ENCODE measurements at regions not wholly inside any gene's neighbourhood (a gene's known extent, or its start where the extent isn't known, plus 50 kb on each side); places are given as distances from the start of the nearest gene placed in this dataset.

DNA sequence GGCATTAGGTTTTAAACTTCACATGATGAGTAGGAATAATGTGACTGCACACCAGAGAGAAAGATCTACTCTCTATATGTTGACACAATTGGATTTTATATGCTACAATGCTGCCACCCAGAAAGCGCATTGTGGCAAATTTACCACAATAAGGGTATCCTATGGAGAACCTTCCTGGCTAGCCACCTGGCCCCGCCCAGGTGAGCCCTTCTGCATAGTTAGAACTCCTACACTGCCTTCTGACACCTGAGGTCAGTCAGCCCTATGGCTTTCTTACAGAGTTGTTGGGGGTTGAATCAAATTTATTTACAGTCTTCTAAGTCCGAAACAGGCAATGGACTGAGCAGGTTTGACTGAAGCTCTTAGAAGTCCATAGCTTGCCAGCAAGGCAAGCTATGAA is 153.8 kb upstream of the S100G start:
- Histone ChIP-seq H3K4me2 (ENCODE audit: low read length) (no peak overlapping the region), H3K27me3 (ENCODE audit: insufficient read depth, low read length) (no peaks in the 10 kb centered on the region)

DNA sequence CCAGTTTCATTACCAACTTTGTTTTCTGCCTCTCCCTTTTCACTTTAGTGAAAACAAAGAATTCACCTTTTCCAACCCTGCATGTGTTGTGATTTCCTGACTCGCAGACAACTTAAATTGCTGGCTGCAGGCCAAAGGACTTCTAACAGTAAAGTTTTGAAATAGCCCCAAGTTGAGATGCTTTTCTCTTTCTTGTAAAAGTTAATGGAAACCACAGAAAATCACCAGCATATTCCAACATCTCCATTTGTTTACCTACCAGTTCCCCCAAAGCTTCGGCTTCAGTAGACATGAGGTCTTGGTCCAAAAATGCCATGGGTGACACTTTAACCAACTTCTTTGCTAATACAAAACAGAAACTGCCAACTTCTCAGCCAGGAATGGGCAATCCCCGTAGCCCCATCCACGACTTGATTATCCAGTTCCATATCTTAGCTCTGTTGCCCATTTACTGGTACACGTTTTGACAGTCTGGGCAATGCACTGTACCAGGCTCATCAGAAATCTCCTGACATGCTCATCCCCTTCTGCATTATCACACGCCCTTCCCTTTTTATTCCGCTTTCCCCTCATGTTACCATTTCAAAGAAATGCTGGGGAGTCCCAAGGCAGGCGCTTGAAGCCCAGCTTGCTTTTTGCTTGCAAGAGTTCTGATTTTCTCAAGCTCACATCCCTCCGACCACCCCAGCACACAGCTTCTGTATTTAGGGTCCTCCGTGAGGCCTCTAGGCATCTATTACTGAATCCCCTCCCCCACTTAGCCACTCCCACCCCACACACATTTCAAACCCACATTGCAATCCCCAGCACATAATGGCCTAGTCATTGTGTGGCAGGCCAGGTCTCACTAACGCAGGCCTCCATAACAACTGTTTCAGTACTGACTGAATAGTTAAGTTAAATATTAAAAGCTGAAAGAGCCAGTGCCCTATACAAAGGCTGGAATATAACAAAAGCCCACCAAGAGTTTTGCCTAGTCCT is 137.9 kb upstream of the S100G start:
- no peak for FAIRE-seq
- H3K4me3 ChIP-seq (ENCODE audit: insufficient read depth, low read depth, low read length), result no peak overlapping the region
- H3K9me3 ChIP-seq (ENCODE audit: insufficient read depth, low read depth, low read length), result no peaks in the 10 kb centered on the region
- H3K9me3 Mint-ChIP-seq (ENCODE audit: unreplicated experiment), result peaks cover 3% of the 10 kb centered on the region
- peaks cover 3% of the 10 kb centered on the region for H3K4me1 Mint-ChIP-seq (ENCODE audit: low read depth, unreplicated experiment)
- H4K20me1 ChIP-seq (ENCODE audit: insufficient read depth, low read length), result no peaks in the 10 kb centered on the region
- H2AFZ ChIP-seq (ENCODE audit: low read depth, low read length), result no peak overlapping the region
- no peaks in the 10 kb centered on the region for H3K27me3 ChIP-seq (ENCODE audit: insufficient read depth, low read length)
- H3K27ac Mint-ChIP-seq (ENCODE audit: unreplicated experiment), result no peak overlapping the region
- H3K4me3 Mint-ChIP-seq (ENCODE audit: unreplicated experiment), result no peak overlapping the region
- H3K36me3 ChIP-seq (ENCODE audit: insufficient read depth, low read length), result no peaks in the 10 kb centered on the region
- peak; percentile 20 for DNase-seq (ENCODE audit: low read depth)
- no peak overlapping the region for H3K27ac ChIP-seq (ENCODE audit: low read depth, low read length)
- no peak overlapping the region for H3K9ac ChIP-seq (ENCODE audit: low read length)
- TF ChIP-seq, protein P1, sequence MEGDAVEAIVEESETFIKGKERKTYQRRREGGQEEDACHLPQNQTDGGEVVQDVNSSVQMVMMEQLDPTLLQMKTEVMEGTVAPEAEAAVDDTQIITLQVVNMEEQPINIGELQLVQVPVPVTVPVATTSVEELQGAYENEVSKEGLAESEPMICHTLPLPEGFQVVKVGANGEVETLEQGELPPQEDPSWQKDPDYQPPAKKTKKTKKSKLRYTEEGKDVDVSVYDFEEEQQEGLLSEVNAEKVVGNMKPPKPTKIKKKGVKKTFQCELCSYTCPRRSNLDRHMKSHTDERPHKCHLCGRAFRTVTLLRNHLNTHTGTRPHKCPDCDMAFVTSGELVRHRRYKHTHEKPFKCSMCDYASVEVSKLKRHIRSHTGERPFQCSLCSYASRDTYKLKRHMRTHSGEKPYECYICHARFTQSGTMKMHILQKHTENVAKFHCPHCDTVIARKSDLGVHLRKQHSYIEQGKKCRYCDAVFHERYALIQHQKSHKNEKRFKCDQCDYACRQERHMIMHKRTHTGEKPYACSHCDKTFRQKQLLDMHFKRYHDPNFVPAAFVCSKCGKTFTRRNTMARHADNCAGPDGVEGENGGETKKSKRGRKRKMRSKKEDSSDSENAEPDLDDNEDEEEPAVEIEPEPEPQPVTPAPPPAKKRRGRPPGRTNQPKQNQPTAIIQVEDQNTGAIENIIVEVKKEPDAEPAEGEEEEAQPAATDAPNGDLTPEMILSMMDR (IDR thresholded peaks at IDR 0.05; ENCODE audit: insufficient read depth, low read depth, low read length), result no peak
- TF ChIP-seq EZH2 (IDR thresholded peaks at IDR 0.05; ENCODE audit: insufficient read depth, low read length), result no peak
- H3K4me1 ChIP-seq (ENCODE audit: insufficient read depth, low read length), result no peaks in the 10 kb centered on the region
- no peak overlapping the region for H3K4me2 ChIP-seq (ENCODE audit: low read length)
- no peaks in the 10 kb centered on the region for H3K79me2 ChIP-seq (ENCODE audit: insufficient read depth, low read length)
- H3K36me3 Mint-ChIP-seq (ENCODE audit: low read depth, unreplicated experiment), result no peaks in the 10 kb centered on the region
- no peaks in the 10 kb centered on the region for H3K27me3 Mint-ChIP-seq (ENCODE audit: low read depth, unreplicated experiment)

More for the DNA sequence above, 153.8 kb upstream of the S100G start:
- H3K9me3 Mint-ChIP-seq (ENCODE audit: unreplicated experiment), result peaks cover 2% of the 10 kb centered on the region
- H3K4me3 Mint-ChIP-seq (ENCODE audit: unreplicated experiment), result no peak overlapping the region
- H3K4me1 Mint-ChIP-seq (ENCODE audit: low read depth, unreplicated experiment), result peaks cover 2% of the 10 kb centered on the region
- no peaks in the 10 kb centered on the region for H3K79me2 ChIP-seq (ENCODE audit: insufficient read depth, low read length)
- no peaks in the 10 kb centered on the region for H3K4me1 ChIP-seq (ENCODE audit: insufficient read depth, low read length)
- H3K9me3 ChIP-seq (ENCODE audit: insufficient read depth, low read depth, low read length), result no peaks in the 10 kb centered on the region
- no peaks in the 10 kb centered on the region for H3K36me3 ChIP-seq (ENCODE audit: insufficient read depth, low read length)
- H4K20me1 ChIP-seq (ENCODE audit: insufficient read depth, low read length), result no peaks in the 10 kb centered on the region
- no peak for TF ChIP-seq EZH2 (IDR thresholded peaks at IDR 0.05; ENCODE audit: insufficient read depth, low read length)
- TF ChIP-seq, protein P1 (IDR thresholded peaks at IDR 0.05; ENCODE audit: insufficient read depth, low read depth, low read length), result no peak
- no peak overlapping the region for H3K27ac ChIP-seq (ENCODE audit: low read depth, low read length)
- no peaks in the 10 kb centered on the region for H3K36me3 Mint-ChIP-seq (ENCODE audit: low read depth, unreplicated experiment)
- H2AFZ ChIP-seq (ENCODE audit: low read depth, low read length), result no peak overlapping the region
- no peak overlapping the region for H3K4me3 ChIP-seq (ENCODE audit: insufficient read depth, low read depth, low read length)
- H3K27me3 Mint-ChIP-seq (ENCODE audit: low read depth, unreplicated experiment), result no peaks in the 10 kb centered on the region
- H3K27ac Mint-ChIP-seq (ENCODE audit: unreplicated experiment), result no peak overlapping the region
- no peak for DNase-seq (ENCODE audit: low read depth)
- H3K9ac ChIP-seq (ENCODE audit: low read length), result no peak overlapping the region
- no peak for FAIRE-seq

All from astrocyte (in vitro differentiated cells and primary cell).